ENCODE measurements at regions not wholly inside any gene's neighbourhood (a gene's known extent, or its start where the extent isn't known, plus 50 kb on each side); places are given as distances from the start of the nearest gene placed in this dataset.

GRCh38 chr16:86359571-86359970 is 150.8 kb upstream of the FOXF1 start:
- intact Hi-C loops (cut with DNase I) = no loop called here
- ATAC-seq = no peak
- DNase-seq (ENCODE audit: missing footprints) = no peak

GRCh38 chr16:86362155-86362849 is 148.0 kb upstream of the FOXF1 start:
- intact Hi-C loops (cut with DNase I) = no loop called here
- no peak for DNase-seq (ENCODE audit: missing footprints)

GRCh38 chr16:86363057-86363490 is 147.3 kb upstream of the FOXF1 start:
- intact Hi-C loops (cut with DNase I) = no loop called here
- DNase-seq (ENCODE audit: missing footprints) = no peak
- ATAC-seq = no peak

More at GRCh38 chr16:86362155-86362849, 148.0 kb upstream of the FOXF1 start:
- ATAC-seq = no peak

GRCh38 chr16:86363836-86364618 is 146.3 kb upstream of the FOXF1 start:
- ATAC-seq = peak; percentile 26
- no peak for DNase-seq (ENCODE audit: missing footprints)
- intact Hi-C loops (cut with DNase I) = no loop called here

GRCh38 chr16:86364653-86365380 is 145.5 kb upstream of the FOXF1 start:
- ATAC-seq = no peak
- no peak for DNase-seq (ENCODE audit: missing footprints)
- intact Hi-C loops (cut with DNase I) = no loop called here

DNA sequence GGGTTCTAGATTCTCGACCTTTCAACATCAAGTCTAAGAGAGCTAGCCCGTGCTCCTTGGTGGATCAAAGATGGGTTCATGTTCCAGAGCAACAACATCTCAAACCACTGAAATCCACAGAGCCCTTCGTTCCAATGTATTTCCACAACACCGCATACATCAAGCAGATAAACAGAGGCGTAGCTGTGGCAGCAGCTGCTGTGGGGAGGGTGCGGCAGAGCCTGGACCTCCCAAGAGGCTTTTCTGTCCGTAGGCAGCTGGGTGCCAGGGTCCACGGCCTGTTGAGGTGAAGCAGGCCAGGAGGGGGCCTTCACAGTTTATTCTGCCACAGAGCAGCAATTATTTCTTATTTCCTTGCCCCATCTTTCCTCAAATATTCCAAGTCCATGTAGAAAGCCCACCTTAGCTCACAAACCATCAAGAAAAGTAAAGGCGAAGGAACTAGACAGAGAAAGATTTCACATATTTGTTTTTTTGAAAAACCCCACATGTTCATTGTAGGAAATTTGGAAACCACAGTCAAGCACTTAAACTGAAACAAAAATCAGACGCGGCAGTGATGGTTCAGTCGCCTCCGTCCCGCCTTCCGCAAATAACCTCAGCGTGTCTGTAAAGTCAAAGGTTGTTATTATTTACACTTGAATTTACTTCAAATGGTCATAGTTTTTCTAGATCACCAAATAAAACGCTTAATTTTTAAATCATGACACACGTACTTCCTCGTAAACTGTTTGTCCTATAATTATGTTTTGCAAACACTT is 144.6 kb upstream of the FOXF1 start:
- DNase-seq (ENCODE audit: missing footprints) (no peak), ATAC-seq (no peak)
- intact Hi-C loops (cut with DNase I) = no loop called here

GRCh38 chr16:86366481-86366880 is 143.8 kb upstream of the FOXF1 start:
- no peak for DNase-seq (ENCODE audit: missing footprints)
- ATAC-seq = no peak
- intact Hi-C loops (cut with DNase I) = no loop called here

- ATAC-seq (no peak), DNase-seq (ENCODE audit: missing footprints) (no peak)
- intact Hi-C loops (cut with DNase I) = no loop called here
Measured at GRCh38 chr16:86367291-86368072, 142.8 kb upstream of the FOXF1 start.

- intact Hi-C loops (cut with DNase I) = no loop called here
- ATAC-seq (no peak), DNase-seq (ENCODE audit: missing footprints) (no peak)
Measured at GRCh38 chr16:86368261-86368660, 142.1 kb upstream of the FOXF1 start.

- no peak for ATAC-seq
- intact Hi-C loops (cut with DNase I) = no loop called here
- DNase-seq (ENCODE audit: missing footprints) = no peak
Measured at GRCh38 chr16:86370062-86370461, 140.3 kb upstream of the FOXF1 start.

GRCh38 chr16:86371083-86371803 is 139.1 kb upstream of the FOXF1 start:
- intact Hi-C loops (cut with DNase I) = no loop called here
- ATAC-seq (no peak), DNase-seq (ENCODE audit: missing footprints) (no peak)

- intact Hi-C loops (cut with DNase I) = no loop called here
- DNase-seq (ENCODE audit: missing footprints) = no peak
- no peak for ATAC-seq
Measured at GRCh38 chr16:86372193-86372592, 138.1 kb upstream of the FOXF1 start.

DNA sequence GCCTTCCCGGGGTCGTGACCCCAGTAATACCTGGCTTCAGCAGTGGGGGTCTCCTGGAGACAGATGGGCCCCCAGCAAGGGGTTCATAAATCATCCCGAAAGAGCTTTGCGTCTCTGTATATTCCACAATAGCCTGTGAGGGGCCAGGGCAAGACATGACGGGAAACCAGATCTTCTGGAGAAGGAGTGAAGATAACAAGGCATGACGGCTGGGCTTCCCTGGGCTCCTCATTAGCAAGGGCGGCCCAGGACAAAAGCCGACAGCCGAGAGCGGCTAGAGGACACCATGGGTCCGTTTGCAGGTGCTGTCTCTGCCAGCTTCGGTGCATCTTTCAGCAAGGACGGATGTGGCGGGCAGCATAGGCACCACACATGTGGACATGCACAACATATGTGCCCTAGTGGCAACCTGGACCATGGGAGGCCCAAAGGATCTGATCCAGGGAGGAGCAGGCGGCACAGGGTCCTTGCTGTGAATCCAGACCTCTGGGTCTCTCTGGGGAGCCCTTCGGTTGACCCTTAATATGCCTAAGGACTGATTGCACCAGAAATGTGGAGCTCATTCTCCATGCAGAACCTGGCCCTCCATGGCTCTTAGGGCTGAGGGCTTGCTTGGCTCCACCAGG is 136.9 kb upstream of the FOXF1 start:
- intact Hi-C loops (cut with DNase I) = no loop called here
- ATAC-seq = no peak
- no peak for DNase-seq (ENCODE audit: missing footprints)

GRCh38 chr16:86374603-86375130 is 135.7 kb upstream of the FOXF1 start:
- DNase-seq (ENCODE audit: missing footprints) (no peak), ATAC-seq (no peak)
- intact Hi-C loops (cut with DNase I) = no loop called here

GRCh38 chr16:86375364-86375763 is 135.0 kb upstream of the FOXF1 start:
- intact Hi-C loops (cut with DNase I) = no loop called here
- ATAC-seq (no peak), DNase-seq (ENCODE audit: missing footprints) (no peak)

DNA sequence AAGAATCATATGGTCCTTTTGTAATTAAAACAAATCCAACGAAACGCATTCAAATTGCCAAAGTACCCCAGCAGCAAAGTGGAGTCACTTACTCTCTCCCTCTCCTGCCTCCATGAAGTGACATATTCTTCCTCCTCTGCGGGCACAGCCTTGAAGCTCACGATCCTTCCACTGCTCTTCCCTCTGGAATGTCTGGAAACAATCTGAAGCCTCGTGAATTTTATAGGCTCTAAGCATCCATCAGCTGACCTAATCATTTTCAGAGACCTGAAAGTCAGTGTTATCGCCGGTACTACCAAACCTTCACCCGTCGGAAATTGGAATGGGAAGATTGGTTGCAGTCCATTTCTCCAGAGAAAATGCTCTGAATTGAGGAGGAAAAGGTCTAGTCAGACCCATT is 134.5 kb upstream of the FOXF1 start:
- ATAC-seq (no peak), DNase-seq (ENCODE audit: missing footprints) (no peak)
- intact Hi-C loops (cut with DNase I) = no loop called here

DNA sequence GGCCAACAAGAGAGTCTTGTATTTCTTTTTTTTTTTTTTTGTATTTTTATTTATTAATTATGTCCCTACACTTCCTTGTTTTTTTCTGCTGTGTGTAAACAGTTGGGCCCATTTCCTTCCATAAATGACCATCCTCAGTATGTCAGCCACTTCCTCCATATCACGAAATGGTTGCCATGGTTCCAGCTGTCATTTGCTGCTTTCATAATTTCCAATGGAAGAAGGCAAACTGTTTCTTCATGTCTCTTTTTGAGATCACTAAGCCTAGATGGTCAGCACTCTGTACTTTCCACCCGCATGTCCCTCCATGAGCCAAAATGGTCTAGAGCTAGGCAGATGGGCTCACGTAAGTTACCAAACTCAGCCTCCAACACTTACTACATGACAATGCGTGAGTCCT is 133.5 kb upstream of the FOXF1 start:
- DNase-seq (ENCODE audit: missing footprints) (no peak), ATAC-seq (no peak)
- intact Hi-C loops (cut with DNase I) = no loop called here
